Fibroblast of skin of left biceps (primary cell): ENCODE measurements at regions not wholly inside any gene's neighbourhood (a gene's known extent, or its start where the extent isn't known, plus 50 kb on each side); places are given as distances from the start of the nearest gene placed in this dataset.
A peak's percentile ranks its signal among the peaks of the same experiment; 100 is the strongest.

ENCODE experiments used
- DNase-seq, 2 experiments: peaks; one replicate each; pipeline ENCODE4 v3.0.0-alpha.2; 2013; ENCODE audit warnings: low read depth in 2 of 2

DNA sequence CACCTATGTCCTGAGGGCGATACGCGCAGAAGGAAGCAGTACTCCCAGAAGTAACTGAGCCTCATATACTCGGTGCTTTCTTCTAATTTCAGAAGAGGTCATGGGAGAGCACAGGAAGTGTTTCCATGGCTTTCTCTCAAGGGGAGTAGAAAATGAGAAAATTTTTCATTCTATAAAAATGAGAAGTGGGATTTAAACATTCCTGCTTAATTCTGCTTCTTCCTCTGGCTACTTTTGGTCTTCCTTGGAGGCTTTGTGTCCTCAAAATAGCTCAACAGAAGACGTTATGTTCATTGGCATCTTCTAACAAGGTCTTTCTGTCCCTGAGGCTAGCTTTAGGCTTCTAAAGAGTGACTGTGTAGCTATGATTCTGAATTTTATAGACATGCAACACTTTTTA is 497.0 kb downstream of the TDRD15 start:
- DNase-seq: no peak

GRCh38 chr2:21627938-21628337 is 504.2 kb downstream of the TDRD15 start:
- DNase-seq: no peak

GRCh38 chr2:21633015-21633414 is 509.2 kb downstream of the TDRD15 start:
- no peak for DNase-seq

- DNase-seq: no peak
Observed at GRCh38 chr2:21633466-21633865, 509.7 kb downstream of the TDRD15 start.

- DNase-seq: no peak
Observed at GRCh38 chr2:21633911-21634310, 510.1 kb downstream of the TDRD15 start.

GRCh38 chr2:21640046-21640445 is 516.3 kb downstream of the TDRD15 start:
- no peak for DNase-seq

DNA sequence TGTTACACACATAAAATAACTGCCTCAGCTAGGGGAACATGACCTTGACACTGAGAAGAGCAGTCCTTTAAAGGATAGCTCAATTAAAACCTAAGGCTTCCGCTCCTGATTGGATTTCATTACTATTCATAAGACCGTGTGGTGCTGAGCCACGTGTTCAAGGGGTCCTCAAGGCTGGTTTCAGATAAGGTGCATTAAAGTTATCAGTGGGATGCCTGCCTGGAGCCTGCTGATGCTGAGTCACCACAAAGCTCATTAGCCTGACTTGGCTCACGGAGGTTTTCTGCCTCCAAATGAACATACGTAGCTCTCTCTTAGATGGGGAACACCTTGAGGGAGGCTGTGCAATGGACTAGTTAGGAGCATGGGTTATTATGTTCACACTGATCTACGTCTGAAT is 518.9 kb downstream of the TDRD15 start:
- no peak for DNase-seq

- DNase-seq: no peak
Observed at GRCh38 chr2:21643180-21643579, 519.4 kb downstream of the TDRD15 start.

DNA sequence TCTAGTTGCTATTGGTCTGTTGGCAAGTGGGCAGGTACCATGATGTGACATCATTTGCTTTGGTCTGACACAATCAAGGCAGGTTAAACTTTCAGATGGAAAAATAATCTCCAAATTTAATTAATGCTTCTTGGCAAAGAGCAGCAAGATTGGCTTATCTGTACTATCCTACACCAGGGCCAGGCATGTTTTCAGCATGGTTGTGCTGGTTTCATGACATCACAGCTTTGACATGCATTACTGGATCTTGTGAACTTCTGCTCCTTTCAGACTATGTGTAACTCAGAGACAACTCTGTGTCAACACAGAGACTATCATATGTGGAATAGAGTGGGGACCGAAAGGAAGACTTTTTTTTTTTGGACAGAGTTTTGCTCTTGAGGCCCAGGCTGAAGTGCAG is 520.5 kb downstream of the TDRD15 start:
- DNase-seq: no peak

DNA sequence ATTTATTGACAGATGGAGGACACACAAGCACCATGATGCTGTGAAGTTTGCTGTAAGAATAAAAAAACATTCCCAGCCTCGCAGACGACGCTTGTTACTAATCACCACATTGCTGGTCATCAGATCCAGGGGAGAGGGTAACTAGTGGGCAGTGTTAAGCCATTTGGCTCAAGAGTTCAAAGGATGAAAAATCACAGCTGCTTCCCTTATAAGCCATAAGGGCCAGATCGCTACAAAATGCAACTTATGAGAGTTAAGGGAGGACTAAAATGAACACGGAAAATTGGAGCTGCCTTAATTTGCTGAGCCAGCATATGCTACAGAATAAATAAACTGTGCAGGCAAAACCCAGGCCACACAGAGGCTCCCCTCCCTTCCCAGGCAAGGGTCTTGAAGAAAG is 522.6 kb downstream of the TDRD15 start:
- DNase-seq: no peak

GRCh38 chr2:21650569-21650968 is 526.8 kb downstream of the TDRD15 start:
- DNase-seq: peak; percentile 8 to 10

DNA sequence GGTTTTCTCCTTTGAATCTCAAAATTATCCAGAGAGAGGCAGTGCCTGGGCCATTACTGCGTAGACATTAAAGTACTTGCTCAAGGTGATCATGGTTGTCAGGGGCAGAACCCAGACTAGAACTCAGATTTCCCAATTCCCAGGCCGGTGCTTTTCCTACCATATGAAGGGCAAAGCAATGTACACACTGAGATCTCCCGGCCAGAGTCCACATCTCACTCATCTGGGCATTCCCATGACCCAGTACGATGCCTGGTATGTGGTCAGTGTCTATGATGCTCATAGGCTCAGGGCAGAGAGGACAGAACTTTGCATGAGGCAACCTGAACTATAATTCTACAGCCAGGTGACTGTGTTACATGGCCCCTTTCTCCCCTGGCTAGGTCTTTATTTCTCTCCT is 531.4 kb downstream of the TDRD15 start:
- no peak for DNase-seq

DNA sequence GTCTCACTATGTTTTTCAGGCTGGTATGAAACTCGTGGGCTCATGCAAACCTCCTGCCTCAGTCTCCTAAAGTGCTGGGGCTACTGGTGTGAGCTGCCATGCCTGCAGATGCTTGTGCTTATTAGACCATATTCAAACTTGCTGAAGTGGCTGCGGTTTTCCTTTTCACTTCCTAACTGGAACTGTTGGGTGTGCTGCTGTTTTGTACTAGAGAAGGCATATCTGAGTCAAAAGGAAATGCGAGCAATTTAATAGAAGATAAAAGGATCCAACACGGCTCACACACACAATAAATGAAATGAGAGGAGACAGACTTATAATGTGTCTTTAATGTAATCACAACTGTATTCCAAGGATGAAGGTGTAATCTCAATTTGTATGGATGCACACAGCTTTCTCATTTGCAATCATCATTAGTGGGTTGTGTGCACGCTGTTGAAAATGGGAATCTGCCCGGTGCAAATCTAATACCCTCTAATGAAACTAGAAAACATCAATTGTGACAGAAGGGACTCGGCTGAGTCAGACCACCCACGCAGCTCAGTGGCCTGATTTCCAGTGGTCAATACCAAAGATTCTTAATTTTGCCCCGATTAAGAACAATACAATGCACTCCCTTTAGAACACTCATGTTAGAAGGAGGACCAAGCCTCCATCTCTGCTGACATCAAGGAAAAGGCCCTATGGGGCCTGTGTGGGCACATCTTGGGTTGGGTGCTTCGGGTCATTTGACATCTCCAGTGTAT is 532.7 kb downstream of the TDRD15 start:
- DNase-seq: no peak

DNA sequence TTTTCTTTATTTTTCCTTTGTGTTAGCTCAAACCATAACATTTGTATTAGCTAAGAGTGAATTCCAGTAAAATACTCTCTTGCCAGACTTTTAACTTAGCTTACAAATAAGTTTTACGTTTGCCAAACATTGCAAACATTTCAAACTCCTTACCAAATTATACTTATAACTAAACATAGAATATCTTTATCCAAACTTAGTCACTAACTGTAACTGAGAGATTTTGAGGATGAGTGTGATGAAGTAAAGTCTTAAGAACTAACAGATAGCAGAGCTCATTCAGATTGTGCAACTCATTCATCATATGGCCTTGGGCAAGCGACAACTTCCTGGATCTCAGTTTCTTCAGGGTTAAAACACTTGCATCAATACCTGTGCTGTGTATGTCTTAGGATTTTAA is 533.7 kb downstream of the TDRD15 start:
- no peak for DNase-seq

- DNase-seq: no peak
Observed at GRCh38 chr2:21658269-21658668, 534.5 kb downstream of the TDRD15 start.

DNA sequence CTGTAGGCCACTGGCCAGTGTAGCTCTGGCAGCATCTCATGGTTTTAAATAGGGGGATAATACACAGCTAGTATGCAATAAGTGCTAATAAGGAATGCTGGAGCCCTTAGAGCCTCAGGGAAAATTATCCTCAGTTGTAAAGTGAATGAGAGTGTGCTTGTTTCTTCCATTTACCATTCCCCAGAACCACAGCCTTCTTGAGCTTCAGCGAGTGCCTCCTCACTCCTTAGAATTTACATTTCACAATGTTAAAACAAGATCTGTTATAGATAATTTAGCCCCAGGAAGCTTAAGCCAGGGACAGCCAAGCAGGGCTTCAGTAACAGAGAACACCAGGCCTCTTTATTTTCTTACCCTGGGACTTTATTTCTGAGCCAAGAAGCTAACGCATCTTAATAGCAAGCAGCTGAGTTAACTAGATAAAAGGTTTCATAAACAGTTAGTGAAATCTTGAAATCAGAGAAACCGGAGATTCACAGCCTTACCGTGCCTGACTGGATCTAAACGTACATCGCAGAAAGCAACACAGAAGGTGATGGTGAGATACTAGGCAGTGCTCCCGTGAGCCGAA is 535.2 kb downstream of the TDRD15 start:
- no peak for DNase-seq

- no peak for DNase-seq
Observed at GRCh38 chr2:21664083-21664482, 540.3 kb downstream of the TDRD15 start.

GRCh38 chr2:21667638-21668037 is 543.9 kb downstream of the TDRD15 start:
- no peak for DNase-seq

- DNase-seq: no peak
Observed at GRCh38 chr2:21668078-21668710, 544.4 kb downstream of the TDRD15 start.

DNA sequence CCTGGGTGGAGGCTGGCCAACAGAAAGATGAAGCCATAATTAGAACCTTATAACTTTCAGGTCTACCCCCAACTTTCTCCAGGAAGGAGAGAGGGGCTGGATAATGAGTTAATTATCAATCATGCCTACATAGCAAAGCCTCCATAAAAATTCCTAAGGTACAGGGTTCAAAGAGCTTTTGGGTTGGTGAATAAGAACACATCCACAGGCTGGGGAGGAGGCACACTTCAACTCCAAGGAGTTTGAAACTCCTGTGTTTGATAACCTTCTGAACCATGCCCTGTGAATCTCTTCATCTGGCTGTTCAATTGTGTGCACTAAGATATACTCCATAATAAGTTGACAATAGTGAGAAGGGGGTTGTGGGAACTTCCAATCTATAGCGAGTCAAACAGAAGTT is 552.3 kb downstream of the TDRD15 start:
- DNase-seq: no peak

DNA sequence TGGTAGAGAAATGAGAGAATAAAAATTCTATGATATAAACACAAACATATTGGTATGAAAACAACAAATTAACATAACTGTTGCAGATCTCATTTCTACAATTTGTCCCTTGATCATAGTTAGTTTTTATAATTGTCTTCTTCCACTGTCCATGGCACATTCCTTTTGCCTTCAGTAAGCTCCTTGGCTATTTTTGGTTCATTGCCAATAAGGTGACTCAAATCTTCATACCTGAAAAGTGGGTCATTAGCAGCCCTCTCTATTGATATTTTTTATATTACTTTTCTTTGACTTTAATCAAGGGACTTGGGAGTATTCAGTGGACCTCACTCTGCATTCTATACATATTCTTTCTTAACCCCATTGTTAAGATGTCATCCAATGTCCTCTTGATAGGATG is 552.9 kb downstream of the TDRD15 start:
- DNase-seq: no peak

- no peak for DNase-seq
Observed at GRCh38 chr2:21683838-21684237, 560.1 kb downstream of the TDRD15 start.

DNA sequence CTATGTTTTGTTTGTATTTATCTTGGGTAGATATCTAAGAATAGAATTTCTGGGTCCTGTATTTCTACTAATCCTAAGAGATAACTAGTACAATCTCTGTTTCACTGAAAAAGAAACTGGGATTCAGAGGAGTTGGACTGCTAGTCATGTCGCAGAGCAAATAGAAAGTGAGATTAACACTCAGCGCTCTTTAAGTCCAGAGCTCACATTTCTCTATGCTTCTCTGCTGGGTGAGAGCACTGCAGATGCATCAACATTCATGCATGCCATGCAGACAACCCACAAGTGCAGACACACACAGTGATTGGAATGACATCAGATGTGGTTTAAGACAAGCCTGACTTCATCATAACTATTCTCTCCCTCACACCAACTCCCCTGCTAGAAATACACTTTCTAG is 563.8 kb downstream of the TDRD15 start:
- DNase-seq: no peak
